GOT3 (cell line): ENCODE measurements at regions not wholly inside any gene's neighbourhood (a gene's known extent, or its start where the extent isn't known, plus 50 kb on each side); places are given as distances from the start of the nearest gene placed in this dataset.

Source experiments
- DNase-seq: peaks from one replicate; lab custom pipeline; 2025; ENCODE audit warnings: mixed read lengths; lab: John Stamatoyannopoulos, UW

DNA sequence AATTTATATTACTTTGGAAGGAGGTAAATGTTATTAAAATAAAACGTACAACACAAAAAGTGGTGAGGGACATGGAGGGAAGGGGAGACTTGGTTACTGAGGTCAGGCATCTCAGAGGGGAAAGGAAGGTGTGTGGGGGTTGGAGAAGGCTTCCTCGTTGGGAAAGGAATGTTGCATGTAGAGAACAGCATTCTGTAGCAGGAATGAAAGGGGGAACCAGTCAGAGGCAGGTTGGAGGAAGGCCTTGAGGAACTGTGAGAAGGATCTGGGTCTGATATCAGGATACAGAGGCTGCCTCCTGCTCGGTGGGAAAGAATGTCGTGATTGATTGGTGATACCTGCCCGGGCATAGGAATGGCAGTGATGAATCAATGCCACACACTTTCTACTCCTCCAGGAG lies 103.3 kb upstream of the ZFHX3 start:
- no peak for DNase-seq

DNA sequence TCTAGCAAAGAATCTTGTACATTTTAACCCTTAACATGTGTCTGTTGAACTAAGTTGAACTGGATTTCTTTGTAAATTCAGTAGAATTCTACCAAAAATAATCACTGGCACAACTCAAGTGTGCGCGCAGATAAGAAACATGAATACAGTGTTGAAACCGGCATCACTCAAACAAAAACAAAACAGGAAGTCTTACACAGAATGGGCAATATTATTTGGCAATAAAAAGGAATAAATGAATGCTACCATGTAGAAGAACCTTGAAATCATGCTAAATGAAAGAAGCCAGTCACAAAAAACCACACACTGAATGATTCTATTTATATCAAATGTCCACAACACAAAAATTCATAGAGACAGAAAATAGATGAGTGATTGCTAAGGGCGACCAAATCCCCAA lies 102.9 kb upstream of the ZFHX3 start:
- no peak for DNase-seq

DNA sequence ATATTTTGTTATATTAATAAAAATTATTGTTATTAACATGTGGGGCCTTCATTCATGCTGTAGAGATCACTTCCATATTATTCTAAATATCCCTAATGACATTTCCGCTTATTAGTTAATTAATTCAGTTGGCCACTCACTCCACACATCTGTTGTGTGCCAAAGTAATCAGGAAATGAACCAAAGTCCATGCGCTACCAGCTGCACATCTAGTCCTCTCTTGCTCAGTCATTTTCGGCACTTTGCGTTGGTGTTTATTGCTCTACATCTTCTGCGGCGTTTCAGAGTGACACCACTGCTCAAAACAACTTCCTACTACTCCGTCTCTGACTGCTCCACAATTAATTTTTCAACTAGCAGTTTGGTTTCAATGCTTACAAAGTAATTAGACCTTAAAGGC lies 101.4 kb upstream of the ZFHX3 start:
- DNase-seq = no peak

DNA sequence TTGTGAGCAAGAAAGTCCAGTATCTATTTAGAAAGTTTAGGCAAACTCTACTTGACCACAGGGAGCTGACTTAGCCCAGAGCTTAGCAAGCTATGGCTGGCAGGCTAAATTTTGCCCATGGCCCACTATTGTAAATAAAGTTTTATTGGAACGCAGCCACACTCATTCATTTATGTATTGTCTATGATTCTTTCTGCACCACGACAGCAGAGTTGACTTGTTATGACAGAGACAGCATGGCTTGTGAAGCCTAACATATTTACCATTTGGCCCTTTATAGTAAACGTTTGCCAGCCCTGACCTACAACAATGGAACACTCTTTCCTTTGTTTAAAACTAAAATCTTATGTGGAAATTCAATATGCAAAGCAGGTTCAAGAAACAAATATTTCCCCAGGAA lies 100.0 kb upstream of the ZFHX3 start:
- DNase-seq = no peak

DNA sequence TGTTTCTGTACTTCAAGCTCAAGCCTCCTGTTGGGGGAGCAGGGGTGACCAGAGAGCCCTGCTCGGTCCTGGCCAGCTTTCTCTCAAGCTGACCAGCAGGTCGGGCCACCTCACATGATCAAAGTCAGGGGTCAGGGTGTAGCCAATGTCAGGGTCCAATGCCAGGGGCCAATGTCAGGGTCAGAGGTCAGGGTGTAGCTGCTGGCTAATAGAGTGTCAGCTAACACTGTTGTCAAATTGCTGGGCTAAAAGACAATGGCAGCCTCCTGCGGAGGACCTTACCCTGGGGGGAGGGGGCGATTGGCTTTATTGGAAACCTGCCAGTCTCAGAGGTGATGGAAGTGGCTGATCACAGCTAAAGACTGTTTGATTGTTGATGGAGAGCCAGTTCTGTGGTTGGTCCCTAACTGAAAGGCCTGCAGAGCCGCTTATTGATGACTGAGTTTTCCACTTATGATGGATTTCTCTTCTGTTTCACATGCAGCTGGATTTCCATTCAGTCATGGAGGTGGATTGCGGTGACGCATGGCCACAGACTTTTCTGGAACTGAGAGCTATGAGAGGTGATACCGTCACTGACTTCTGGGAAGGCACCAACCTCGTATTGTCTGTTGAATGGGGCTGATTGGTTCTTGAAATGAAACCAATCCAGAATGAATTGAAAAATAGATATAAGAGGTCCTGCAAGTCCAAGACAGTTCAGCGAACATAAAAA lies 97.4 kb upstream of the ZFHX3 start:
- DNase-seq = no peak

DNA sequence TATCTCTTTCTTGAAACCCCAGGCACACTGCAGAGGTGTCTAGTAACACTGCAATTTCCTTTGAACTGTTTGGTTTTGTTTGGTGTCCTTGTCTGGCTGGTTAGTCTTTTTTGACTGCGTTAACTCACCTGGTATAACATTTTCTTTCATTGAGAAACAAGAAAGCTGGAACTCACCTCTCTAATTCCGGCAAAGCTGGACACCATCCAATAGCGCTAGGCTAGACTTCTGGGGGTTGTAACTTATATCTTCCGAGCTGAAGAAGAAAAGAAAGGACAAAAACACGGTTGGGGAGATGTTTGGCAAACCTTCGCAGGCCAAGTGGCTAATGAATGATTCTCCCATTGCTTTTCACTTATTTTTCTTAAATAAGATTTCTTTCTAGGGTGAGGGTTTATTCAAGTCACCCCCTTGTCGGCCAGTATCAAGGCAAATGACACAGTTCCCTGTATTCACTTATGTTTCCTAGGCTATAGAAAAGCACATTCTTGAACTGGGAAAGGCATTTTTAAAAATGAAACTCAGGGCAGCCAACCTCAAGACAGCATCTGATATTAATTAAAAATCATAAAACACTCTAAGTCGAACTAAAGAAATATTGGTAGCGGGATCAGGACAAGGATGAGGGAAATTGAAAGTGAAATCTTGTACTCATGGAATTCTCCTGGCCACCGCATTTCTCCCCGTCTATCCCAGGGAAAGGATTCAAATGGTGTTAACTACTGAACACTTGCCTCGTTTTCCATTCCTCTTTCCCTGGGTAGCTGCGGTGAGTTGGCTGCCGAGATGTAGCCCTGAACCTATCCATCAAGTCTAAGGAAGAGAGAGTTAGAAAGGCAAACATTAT lies 95.9 kb upstream of the ZFHX3 start:
- no peak for DNase-seq

DNA sequence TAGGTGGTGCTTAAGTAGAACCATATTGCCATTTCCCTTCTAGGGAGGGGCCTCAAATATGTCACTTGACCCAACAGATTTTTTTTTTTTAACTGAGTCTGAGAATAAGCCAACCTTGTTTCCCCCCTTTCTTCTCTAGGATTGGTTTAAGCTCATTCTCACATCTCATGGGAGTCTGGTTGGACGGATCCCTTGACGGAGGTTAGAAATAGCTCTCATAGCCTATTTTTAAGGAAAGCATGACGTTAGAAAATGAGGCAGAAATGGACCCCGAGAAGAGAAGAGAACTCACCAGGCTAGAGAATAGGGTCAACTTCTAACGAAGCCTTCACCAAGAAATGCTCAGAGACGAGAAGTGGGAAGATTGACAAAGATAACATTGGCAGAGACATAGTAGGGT lies 95.1 kb upstream of the ZFHX3 start:
- DNase-seq = no peak

DNA sequence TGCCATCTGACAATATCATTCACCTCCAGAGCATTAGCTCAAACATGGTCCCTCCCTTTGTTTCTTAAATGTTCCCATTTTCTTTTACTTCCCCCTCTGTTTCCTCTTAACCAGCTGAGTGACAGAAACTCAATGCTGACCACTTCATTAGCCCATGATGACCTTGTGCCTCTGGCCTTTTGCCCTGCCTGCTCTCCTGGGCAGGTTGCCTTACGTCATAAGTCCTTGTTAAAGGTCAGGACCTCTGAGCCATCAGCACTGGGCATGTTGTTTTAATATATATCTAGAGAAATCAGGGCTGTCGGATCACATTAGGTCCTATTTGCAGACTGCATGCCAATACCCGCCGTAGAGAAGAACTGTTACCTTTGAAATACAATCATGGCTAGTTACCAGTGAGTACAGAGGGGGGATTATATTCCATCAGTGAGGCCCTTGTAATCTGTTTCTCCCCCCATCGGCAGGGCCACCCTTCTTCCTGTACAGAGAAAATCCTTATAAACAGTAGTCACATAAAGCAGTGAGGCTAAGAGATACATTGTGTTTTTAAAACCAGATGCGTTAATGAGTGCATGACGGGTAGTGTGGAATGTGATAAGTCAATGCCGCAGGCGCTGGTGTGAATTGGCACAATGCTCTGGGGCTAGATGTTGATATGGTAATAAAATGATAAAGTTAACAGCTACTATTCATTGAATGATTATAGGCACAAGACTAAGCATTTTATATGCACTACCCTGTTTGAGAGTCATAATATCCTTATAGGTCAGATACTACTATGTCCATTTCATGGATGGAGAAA lies 94.3 kb upstream of the ZFHX3 start:
- DNase-seq = no peak

DNA sequence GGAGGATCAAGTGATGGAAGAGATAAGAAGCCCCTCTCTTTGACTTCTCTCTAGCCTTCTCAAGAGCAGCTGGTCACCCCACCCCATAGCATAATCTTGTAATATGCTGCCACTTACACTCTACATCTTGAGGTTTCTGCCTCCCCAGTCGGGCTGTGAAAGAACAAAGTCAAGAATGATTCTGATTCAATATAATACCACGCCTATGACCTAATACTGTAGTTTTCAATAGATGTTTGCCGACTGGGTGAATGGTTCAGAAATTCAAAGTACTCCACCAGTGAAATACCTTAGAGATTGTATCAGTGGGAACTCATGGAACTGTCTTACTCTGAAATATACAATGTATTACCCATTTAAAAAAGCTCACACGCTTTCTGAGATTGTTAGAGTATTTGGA lies 93.0 kb upstream of the ZFHX3 start:
- DNase-seq = no peak

DNA sequence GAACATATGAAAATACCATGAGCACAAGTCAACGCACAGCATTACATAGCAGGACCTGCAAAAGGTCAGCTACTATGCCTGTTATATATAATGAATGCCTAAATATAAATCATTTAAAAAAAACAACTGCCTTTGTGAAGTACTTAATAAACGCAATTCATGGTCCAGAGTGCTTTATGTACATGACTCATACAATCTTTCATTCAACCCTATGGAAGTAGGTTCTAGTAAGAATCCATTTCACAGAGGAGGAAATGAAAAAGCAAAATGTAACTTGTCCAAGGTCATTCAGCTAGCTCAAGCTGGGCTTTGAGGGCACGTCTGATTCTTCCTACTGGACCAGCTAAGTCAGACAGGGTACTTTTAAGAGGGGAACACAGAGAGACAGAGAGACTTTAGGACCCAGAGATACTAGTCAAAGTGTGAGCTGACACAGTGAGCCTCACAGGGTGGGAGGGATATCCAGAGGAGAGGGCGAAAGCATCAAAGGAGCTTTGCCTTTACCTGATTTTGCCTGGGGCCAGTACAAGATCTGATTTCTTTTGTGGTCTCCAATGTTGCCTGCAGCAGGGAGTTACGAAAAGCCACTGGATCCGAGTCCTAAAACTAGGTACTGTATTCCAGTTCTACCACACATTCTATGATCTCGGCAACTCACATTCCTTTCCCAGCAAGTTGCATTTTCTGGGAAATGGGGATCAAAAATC lies 83.4 kb upstream of the ZFHX3 start:
- no peak for DNase-seq

DNA sequence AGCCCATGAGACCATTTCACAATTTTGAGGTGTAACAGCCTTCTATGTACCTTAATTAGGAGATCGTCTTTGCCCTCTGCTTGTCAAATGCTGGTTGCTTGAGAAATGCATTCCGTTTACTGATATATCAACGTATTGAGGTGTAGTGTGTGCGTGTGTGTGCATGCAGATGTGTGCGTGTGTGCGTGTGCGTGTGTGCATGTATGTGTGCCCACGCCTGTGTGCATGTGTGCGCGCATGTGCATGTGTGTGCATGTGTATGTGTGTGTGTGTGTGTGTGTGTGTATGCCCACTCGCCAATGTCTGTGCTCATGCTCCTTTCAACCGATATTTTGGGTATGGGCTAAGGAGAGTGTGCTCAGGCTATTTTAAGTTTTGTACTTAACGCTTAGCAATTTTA lies 81.5 kb upstream of the ZFHX3 start:
- DNase-seq = no peak

DNA sequence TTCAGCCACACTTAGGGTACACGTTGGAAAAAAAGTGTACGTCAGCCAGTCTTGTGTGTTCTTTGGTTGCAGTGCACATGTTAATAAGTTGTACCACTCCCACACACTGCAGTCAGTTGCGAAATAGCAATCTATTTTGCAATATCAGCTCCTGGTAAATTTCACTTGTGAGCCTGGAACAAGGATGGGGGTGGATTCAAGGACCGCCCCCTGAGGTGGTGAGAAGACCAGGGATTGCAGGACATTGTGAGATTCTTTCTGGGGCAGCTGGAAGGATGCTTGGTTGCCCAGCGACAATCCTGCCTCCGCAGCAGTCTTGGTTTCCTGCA lies 78.6 kb upstream of the ZFHX3 start:
- no peak for DNase-seq

DNA sequence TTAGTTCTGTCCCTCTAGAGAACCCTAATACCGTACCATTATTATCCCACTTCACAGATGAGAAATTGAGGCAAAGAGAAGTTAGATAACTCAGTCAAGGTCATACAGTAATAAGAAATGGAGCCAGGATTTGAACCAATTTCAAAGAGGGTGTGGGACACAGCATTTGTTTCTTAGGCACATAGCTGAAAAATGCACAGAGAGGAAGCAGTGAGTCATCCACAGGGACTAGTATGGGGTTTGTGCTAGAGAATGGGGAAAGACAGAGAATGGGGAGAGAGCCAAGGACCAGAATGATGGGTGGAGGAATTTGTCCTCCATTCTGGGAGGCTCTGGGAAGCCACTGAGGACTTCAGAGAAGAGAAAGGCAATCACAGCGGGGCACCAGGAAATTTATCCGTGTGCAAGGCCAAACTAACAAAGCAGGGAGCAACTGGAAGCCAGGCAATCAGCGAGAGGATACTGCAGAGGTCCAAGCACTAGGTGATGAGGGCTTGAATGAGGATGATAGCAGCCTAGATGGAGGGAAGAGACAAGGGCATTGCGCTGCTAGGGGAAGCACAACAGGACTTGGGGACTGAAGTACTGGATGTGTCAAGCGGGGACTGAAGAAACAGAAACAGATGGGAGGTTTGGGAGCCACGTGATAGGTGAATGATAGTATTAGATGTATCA lies 78.1 kb upstream of the ZFHX3 start:
- no peak for DNase-seq

DNA sequence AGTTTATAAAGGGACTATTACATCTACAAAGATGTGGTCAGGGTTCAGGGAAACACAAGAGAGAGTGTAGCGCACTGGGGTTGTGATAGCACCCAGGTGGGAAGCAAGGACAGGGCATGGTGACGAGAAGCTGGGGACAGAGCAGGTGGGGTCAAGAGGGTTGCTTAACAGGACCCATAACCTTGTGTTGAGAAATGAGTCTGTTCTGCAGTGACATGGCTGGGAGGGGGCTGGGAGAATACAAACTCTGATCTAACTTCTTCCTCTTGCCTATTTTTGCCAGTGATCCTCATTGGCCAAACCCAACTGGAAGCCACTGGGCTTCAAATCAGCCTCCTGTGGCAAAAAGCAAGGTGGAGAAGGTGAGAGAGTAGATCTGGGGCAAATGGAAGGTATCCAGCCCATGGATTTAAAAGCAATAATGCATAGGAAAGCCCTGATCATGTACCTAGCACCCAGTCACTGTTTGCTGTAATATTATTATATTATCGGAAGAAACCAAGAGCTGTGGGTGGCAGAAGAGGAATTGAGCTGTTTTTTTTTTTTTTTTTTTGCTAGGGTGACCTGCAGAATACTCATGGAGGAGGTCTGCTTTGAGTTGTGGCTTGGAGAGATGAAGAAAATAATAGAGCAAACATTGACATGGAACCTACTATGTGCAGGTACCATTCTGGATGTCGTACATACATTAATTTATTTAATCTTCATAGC lies 76.9 kb upstream of the ZFHX3 start:
- DNase-seq = no peak

DNA sequence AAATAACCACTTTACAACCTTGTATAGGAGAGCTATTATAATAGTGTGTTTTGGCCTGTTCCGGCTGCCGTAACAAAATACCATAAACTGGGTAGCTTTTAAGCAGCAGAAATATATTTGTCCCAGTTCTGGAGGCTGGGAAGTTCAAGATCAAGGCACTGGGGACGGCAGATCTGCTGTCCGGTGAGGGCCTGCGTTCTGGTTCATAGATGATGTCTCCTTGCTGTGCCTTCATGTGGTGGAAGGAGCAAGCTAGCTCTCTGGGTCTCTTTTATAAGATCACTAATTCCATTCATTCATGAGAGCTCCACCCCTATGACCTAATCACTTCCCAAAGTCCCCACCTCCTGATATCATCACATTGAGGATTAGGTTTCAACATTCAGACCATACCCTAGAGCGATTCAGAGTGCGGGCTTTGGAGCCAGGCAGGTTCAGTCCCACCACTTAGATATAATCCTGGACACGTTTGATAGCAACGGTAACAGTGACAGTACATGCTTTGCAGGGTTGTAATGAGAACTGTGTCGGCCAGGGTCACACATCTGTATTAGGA lies 76.2 kb upstream of the ZFHX3 start:
- DNase-seq = no peak

DNA sequence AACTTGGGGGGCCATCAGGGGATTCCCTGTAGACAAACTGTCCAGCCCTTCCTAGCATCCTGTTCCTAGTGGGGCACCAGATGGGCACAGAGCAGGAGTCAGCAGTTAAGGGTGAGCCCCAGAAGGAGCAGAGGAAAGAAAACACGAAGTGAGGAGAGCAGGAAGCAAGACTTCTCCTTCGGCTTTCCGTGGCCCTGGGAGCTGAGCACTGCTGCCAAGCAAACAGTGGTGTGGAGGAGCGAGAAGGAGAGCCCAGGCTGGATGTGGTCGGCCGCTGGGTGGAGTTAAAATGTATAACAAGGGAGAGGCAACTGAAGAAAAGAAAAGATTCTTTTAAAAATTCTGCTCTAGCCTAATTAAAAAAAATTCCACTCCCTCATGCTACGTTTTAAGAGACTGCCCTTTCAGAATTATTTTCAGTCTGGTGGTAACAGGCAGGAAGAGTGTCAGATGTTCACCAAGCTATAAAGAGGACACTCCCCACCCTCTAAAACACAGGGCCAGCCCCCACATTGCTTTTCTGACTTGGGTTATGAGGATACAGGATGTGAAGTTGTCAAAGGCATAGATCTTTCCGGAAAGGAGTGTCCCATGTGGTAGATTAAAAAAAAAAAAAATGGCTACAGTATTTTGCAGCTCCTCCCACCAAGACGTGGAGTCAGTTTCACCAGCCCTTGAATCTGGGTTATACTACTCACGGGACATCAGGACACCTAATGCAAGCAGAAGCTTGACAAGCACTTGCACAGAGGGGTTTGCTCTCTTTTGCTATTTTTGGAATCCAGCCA lies 74.9 kb upstream of the ZFHX3 start:
- DNase-seq = no peak

DNA sequence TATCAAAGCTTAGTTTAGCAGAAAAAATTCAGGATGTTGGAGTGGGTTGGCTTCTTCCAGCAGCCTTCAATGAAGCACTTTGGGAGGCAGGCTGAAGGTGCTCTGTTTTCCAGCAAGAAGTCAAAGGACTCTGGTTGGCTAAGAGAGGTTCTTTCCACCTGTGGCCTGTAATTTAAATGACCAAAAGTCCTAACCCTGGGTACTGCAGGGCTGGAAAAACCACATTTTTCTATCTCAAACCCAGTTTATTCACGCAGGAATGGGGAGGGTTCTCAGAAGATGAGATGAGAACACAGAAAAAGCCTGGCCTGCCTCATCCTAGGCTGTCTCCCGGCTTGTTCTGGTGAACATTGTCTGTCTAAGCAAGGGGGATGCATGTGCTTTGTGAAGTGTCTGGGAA lies 68.6 kb upstream of the ZFHX3 start:
- DNase-seq = no peak

DNA sequence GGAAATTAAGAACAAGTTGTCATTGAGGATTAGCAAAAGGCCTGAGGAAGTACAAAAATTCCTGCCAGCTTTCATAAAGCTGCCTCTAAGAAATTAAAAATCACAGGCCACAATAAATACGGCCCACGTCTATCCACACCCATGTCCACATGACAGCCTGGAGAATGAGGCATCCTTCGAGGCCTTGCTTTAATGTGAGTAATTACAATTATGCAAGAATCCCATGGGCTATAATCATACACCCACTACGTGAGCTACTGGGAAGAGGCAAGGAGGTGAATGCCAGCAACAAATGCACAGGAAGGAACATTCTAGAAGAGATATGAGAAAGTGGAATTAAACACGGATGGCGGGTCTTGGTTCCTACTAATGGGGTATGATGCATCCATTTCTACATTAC lies 65.4 kb upstream of the ZFHX3 start:
- no peak for DNase-seq

DNA sequence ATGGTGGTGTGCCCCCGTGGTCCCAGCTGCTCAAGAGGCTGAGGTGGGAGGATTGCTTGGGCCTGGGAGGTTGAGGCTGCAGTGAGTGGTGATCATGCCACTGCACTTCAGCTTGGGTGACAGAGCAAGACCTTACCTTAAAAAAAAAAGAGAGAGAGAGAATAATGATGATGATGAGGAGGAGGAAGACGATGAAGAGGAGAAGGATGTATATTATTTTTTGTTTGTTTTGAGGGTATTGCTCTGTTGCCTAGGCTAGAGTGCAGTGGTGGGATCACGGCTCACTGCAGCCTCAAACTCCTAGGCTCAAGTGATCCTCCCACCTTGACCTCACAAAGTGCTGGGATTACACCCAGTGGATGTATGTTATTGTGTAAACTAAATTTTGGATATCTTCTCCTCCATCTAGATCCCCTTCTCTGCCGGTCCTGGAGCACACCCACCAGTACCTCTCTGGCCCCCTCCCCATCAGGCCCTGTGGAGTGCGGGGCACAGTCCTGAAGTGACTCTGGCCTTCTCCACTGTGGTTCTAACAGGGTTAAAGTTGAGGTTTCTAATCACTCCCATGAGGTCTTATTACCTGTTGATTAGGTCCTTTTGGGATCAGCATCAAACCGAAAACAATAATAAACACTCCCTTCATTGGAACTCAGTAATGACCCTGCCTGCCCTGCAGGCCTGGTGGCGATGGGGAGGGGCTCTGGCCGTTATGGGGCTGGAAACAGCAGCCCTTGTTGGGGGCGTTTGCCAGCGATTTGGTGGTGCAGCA lies 60.5 kb upstream of the ZFHX3 start:
- DNase-seq = no peak
